ENCODE measurements at regions not wholly inside any gene's neighbourhood (a gene's known extent, or its start where the extent isn't known, plus 50 kb on each side); places are given as distances from the start of the nearest gene placed in this dataset.
"Not testable (repeated sequence)": the region's sequence is repeated elsewhere in the genome, so short reads cannot be mapped to it uniquely, and the experiment has no call there.

GRCh38 chr4:77501240-77501639 lies 104.4 kb upstream of the CXCL13 start:
- no peak for TF ChIP-seq CTCF (conservative IDR thresholded peaks at IDR 0.05; ENCODE audit: control insufficient read depth, insufficient read depth, low read depth, low read length)
- DNase-seq (ENCODE audit: low read depth) = peak; percentile 28
- H3K4me3 ChIP-seq (ENCODE audit: control insufficient read depth, low read depth, low read length) = no peak overlapping the region

DNA sequence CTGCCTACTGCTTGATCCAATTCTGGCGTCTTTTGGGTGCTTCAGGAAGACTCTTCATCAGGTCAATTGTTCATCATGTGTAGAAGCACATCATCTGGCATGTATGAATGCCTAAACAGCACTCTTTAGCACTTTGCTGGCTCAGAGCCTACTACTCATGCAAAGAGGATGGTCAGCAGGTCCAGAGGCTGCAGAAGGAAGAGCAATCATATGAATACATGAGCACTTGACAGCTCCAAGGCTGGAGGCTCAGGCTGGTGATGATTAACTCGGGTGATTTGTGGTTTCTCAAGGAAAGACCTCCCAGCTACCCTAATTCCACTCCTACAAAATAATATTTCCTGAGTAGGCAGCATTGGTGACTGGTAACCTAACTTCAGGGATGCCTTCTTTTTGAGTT lies 103.8 kb upstream of the CXCL13 start:
- no peak overlapping the region for H3K4me3 ChIP-seq (ENCODE audit: control insufficient read depth, low read depth, low read length)
- no peak for TF ChIP-seq CTCF (conservative IDR thresholded peaks at IDR 0.05; ENCODE audit: control insufficient read depth, insufficient read depth, low read depth, low read length)
- peak; percentile 22 for DNase-seq (ENCODE audit: low read depth)

DNA sequence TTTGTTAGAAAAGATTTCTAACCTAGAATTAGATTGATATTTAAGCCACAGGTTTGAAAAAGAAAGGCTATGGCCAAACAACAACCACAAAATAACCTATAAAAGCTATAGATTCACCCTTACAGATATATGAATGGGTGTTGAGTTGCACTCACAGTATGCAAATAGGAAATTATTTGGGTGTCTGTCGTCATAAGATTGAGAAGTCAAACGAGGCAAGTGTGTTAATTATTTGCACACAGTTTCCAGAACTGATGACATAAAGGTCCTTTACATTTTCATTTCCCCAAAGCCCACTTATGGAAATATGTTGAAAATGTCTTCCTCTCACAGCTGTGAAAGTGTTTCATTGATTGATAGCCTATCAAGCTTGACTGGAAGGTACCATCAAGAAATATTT lies 101.2 kb upstream of the CXCL13 start:
- H3K4me3 ChIP-seq (ENCODE audit: control insufficient read depth, low read depth, low read length) = no peak overlapping the region
- no peak for TF ChIP-seq CTCF (conservative IDR thresholded peaks at IDR 0.05; ENCODE audit: control insufficient read depth, insufficient read depth, low read depth, low read length)
- no peak for DNase-seq (ENCODE audit: low read depth)

DNA sequence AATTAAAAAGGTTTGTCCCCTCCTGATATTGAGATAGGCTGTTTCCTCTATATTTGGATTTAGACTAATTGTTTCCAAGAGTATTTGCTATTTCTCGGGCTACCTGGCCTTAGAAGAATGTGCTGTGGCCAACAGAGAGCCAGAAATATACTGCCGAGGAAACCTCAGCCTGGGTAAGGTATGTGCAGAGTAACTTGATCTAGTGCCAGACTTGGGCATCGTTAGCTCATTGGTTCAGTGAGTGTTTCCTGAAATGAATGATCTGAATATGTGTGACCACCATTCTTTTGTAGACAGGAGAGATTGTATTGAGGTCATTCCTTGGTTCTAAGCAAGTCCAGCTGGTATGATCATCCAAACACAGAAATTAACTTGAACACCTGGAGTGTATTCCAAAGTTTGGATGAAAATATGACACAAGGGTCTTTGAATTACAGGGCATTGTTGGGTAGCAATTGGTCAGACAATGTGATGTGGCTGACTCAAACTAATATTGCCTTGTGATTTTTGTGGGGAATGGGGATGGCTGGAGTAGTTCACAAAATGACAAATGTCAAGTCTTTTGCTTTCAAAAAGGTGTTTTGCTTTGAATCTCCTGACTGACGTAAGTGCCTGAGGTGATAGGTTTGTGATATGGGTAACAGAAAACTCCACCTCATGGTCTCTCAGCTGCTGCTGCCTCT lies 100.2 kb upstream of the CXCL13 start:
- DNase-seq (ENCODE audit: low read depth) = no peak
- no peak overlapping the region for H3K4me3 ChIP-seq (ENCODE audit: control insufficient read depth, low read depth, low read length)
- TF ChIP-seq CTCF (conservative IDR thresholded peaks at IDR 0.05; ENCODE audit: control insufficient read depth, insufficient read depth, low read depth, low read length) = no peak

- DNase-seq (ENCODE audit: low read depth) = no peak
- no peak overlapping the region for H3K4me3 ChIP-seq (ENCODE audit: control insufficient read depth, low read depth, low read length)
- no peak for TF ChIP-seq CTCF (conservative IDR thresholded peaks at IDR 0.05; ENCODE audit: control insufficient read depth, insufficient read depth, low read depth, low read length)
These were observed 99.7 kb upstream of the CXCL13 start for GRCh38 chr4:77505958-77506319.

GRCh38 chr4:77510367-77510766 lies 95.3 kb upstream of the CXCL13 start:
- no peak for TF ChIP-seq CTCF (conservative IDR thresholded peaks at IDR 0.05; ENCODE audit: control insufficient read depth, insufficient read depth, low read depth, low read length)
- no peak for DNase-seq (ENCODE audit: low read depth)
- no peak overlapping the region for H3K4me3 ChIP-seq (ENCODE audit: control insufficient read depth, low read depth, low read length)

DNA sequence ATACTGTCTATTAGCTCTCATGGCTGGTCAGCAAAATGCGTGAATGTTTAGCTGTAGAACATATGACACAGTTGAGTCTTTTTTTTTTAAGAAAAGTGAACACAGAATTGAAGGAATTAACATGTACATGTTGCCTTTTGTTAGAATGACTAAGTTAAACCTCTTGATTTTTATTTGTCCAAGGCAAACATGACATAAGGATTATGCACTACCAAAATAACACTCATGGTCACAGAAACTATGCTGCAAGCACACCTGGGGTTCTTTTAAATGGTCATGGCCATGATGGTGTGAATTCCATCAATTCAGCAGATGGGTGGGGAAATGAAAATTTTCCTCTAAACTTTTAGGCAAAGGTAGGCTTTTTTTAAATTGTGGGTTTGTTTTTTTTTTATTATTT lies 80.1 kb upstream of the CXCL13 start:
- no peak for TF ChIP-seq CTCF (conservative IDR thresholded peaks at IDR 0.05; ENCODE audit: control insufficient read depth, insufficient read depth, low read depth, low read length)
- DNase-seq (ENCODE audit: low read depth) = no peak
- no peak overlapping the region for H3K4me3 ChIP-seq (ENCODE audit: control insufficient read depth, low read depth, low read length)

DNA sequence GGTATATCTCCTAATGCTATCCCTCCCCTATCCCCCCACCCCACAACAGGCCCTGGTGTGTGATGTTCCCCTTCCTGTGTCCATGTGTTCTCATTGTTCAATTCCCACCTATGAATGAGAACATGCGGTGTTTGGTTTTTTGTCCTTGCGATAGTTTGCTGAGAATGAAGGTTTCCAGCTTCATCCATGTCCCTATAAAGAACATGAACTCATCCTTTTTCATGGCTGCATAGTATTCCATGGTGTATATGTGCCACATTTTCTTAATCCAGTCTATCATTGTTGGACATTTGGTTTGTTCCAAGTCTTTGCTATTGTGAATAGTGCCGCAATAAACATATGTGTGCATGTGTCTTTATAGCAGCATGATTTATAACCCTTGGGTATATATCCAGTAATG lies 77.7 kb upstream of the CXCL13 start:
- DNase-seq (ENCODE audit: low read depth); H3K4me3 ChIP-seq (ENCODE audit: control insufficient read depth, low read depth, low read length): not testable (repeated sequence)
